ENCODE measurements at regions not wholly inside any gene's neighbourhood (a gene's known extent, or its start where the extent isn't known, plus 50 kb on each side); places are given as distances from the start of the nearest gene placed in this dataset.

- H3K4me1 ChIP-seq (ENCODE audit: control insufficient read depth, extremely low read depth, insufficient read depth, low read length) = no peaks in the 10 kb centered on the region
- H3K9me3 ChIP-seq (ENCODE audit: control insufficient read depth, insufficient read depth, low read depth, low read length) = no peaks in the 10 kb centered on the region
- H4K20me1 ChIP-seq (ENCODE audit: control insufficient read depth, extremely low read depth, insufficient read depth, low read length) = no peaks in the 10 kb centered on the region
- H3K4me2 ChIP-seq (ENCODE audit: extremely low read depth, insufficient read depth, low read length) = no peak overlapping the region
- no peak overlapping the region for H3K4me3 ChIP-seq (replicated peaks in 1 of 4; ENCODE audit: control extremely low read depth in 1 of 4, insufficient read depth in 1 of 4, low read depth in 3 of 4, low read length in 4 of 4)
- TF ChIP-seq, protein P1, sequence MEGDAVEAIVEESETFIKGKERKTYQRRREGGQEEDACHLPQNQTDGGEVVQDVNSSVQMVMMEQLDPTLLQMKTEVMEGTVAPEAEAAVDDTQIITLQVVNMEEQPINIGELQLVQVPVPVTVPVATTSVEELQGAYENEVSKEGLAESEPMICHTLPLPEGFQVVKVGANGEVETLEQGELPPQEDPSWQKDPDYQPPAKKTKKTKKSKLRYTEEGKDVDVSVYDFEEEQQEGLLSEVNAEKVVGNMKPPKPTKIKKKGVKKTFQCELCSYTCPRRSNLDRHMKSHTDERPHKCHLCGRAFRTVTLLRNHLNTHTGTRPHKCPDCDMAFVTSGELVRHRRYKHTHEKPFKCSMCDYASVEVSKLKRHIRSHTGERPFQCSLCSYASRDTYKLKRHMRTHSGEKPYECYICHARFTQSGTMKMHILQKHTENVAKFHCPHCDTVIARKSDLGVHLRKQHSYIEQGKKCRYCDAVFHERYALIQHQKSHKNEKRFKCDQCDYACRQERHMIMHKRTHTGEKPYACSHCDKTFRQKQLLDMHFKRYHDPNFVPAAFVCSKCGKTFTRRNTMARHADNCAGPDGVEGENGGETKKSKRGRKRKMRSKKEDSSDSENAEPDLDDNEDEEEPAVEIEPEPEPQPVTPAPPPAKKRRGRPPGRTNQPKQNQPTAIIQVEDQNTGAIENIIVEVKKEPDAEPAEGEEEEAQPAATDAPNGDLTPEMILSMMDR (conservative IDR thresholded peaks at IDR 0.05 in 1 of 2, IDR thresholded peaks at IDR 0.05 in 1 of 2; ENCODE audit: low read depth in 1 of 2, low read length in 2 of 2) = no peak
- no peak for TF ChIP-seq EZH2 (IDR thresholded peaks at IDR 0.05; ENCODE audit: low read length, missing control alignments)
- no peaks in the 10 kb centered on the region for H3K36me3 ChIP-seq (ENCODE audit: control insufficient read depth, insufficient read depth, low read length)
- peak in 1 of 2 donors; percentile 29 for DNase-seq (ENCODE audit: low read depth in 2 of 2)
- H3K27me3 ChIP-seq (ENCODE audit: control insufficient read depth, insufficient read depth, low read length) = no peaks in the 10 kb centered on the region
- no peak overlapping the region for H3K27ac ChIP-seq (ENCODE audit: insufficient read depth, low read length)
- H3K79me2 ChIP-seq (ENCODE audit: control insufficient read depth, insufficient read depth, low read length) = no peaks in the 10 kb centered on the region
- H3K9ac ChIP-seq (ENCODE audit: insufficient read depth, low read length) = no peak overlapping the region
- H2AFZ ChIP-seq (ENCODE audit: low read length) = no peak overlapping the region
Measured at GRCh38 chr5:88483964-88484672, 215.5 kb upstream of the TMEM161B start.

DNA sequence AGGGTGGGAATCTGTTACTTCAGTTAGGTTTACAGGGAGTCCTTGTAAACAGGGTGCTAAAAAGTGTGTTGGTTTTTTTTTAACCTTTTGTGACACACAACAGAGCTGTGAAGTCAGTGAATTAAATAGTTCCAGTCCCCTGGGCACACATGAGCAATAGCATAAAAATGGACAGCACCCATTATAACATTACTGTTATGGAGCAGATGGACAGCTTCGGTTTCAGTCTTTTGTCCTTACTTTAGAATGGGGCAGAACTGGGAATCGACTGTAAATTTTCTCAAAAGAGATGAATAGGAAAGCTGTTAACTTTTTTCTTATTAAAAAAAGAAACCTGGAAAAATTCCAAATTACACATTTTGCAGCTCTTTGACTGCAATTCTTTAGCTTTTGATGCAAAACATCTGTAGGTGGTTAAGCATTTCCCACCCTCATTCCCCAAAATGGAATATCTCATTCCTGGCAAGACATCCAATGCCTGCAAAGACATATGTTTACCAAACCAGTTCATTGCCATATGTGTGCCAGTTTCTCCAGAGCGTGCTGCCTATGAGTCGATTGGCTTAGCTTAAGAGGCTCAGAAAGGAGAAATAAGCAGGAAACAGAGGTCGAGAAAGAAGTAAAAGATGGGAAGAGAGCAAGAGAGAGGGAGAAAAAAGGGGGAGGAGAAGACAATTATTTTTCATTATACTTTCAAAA lies 212.3 kb upstream of the TMEM161B start:
- Histone ChIP-seq H3K27me3 (ENCODE audit: control insufficient read depth, insufficient read depth, low read length) (no peaks in the 10 kb centered on the region), H3K36me3 (ENCODE audit: control insufficient read depth, insufficient read depth, low read length) (no peaks in the 10 kb centered on the region), H3K9ac (ENCODE audit: insufficient read depth, low read length) (no peak overlapping the region), H3K4me2 (ENCODE audit: extremely low read depth, insufficient read depth, low read length) (no peak overlapping the region), H2AFZ (ENCODE audit: low read length) (no peak overlapping the region), H3K79me2 (ENCODE audit: control insufficient read depth, insufficient read depth, low read length) (no peaks in the 10 kb centered on the region), H3K4me3 (replicated peaks in 1 of 4; ENCODE audit: control extremely low read depth in 1 of 4, insufficient read depth in 1 of 4, low read depth in 3 of 4, low read length in 4 of 4) (no peak overlapping the region), H3K4me1 (ENCODE audit: control insufficient read depth, extremely low read depth, insufficient read depth, low read length) (no peaks in the 10 kb centered on the region), H3K9me3 (ENCODE audit: control insufficient read depth, insufficient read depth, low read depth, low read length) (no peaks in the 10 kb centered on the region), H4K20me1 (ENCODE audit: control insufficient read depth, extremely low read depth, insufficient read depth, low read length) (no peaks in the 10 kb centered on the region), H3K27ac (ENCODE audit: insufficient read depth, low read length) (no peak overlapping the region)
- DNase-seq (ENCODE audit: low read depth in 2 of 2) = peak in 1 of 2 donors; percentile 50
- no peak for TF ChIP-seq EZH2 (IDR thresholded peaks at IDR 0.05; ENCODE audit: low read length, missing control alignments)
- TF ChIP-seq, protein P1 (conservative IDR thresholded peaks at IDR 0.05 in 1 of 2, IDR thresholded peaks at IDR 0.05 in 1 of 2; ENCODE audit: low read depth in 1 of 2, low read length in 2 of 2) = no peak

GRCh38 chr5:88480245-88480644 lies 211.6 kb upstream of the TMEM161B start:
- no peak overlapping the region for H3K4me2 ChIP-seq (ENCODE audit: extremely low read depth, insufficient read depth, low read length)
- no peaks in the 10 kb centered on the region for H3K9me3 ChIP-seq (ENCODE audit: control insufficient read depth, insufficient read depth, low read depth, low read length)
- no peaks in the 10 kb centered on the region for H3K79me2 ChIP-seq (ENCODE audit: control insufficient read depth, insufficient read depth, low read length)
- no peaks in the 10 kb centered on the region for H3K27me3 ChIP-seq (ENCODE audit: control insufficient read depth, insufficient read depth, low read length)
- no peaks in the 10 kb centered on the region for H3K4me1 ChIP-seq (ENCODE audit: control insufficient read depth, extremely low read depth, insufficient read depth, low read length)
- DNase-seq (ENCODE audit: low read depth in 2 of 2) = no peak
- no peak overlapping the region for H3K27ac ChIP-seq (ENCODE audit: insufficient read depth, low read length)
- H3K4me3 ChIP-seq (replicated peaks in 1 of 4; ENCODE audit: control extremely low read depth in 1 of 4, insufficient read depth in 1 of 4, low read depth in 3 of 4, low read length in 4 of 4) = no peak overlapping the region
- TF ChIP-seq, protein P1 (conservative IDR thresholded peaks at IDR 0.05 in 1 of 2, IDR thresholded peaks at IDR 0.05 in 1 of 2; ENCODE audit: low read depth in 1 of 2, low read length in 2 of 2) = no peak
- TF ChIP-seq EZH2 (IDR thresholded peaks at IDR 0.05; ENCODE audit: low read length, missing control alignments) = no peak
- no peak overlapping the region for H2AFZ ChIP-seq (ENCODE audit: low read length)
- no peak overlapping the region for H3K9ac ChIP-seq (ENCODE audit: insufficient read depth, low read length)
- H3K36me3 ChIP-seq (ENCODE audit: control insufficient read depth, insufficient read depth, low read length) = no peaks in the 10 kb centered on the region
- H4K20me1 ChIP-seq (ENCODE audit: control insufficient read depth, extremely low read depth, insufficient read depth, low read length) = no peaks in the 10 kb centered on the region

Data from fibroblast of lung (primary cell).